Osteoblast (primary cell): ENCODE measurements at regions not wholly inside any gene's neighbourhood (a gene's known extent, or its start where the extent isn't known, plus 50 kb on each side); places are given as distances from the start of the nearest gene placed in this dataset.

Experiments used
- DNase-seq: peaks from one replicate; pipeline ENCODE4 v3.0.0; 2011; ENCODE audit warnings: low spot score, mixed read lengths; ENCODE audit not compliant: insufficient read length; ENCODE audit errors: missing footprints
- H2AFZ ChIP-seq: 2 replicates; pipeline ENCODE4 v1.6.0; 2011; ENCODE audit warnings: mild to moderate bottlenecking, low read length
- H3K27ac ChIP-seq: 2 replicates; pipeline ENCODE4 v1.5.1; 2011; ENCODE audit warnings: mild to moderate bottlenecking, low read depth, low read length, moderate library complexity
- H3K27me3 ChIP-seq: 2 replicates; pipeline ENCODE4 v1.6.0; 2012; ENCODE audit warnings: mild to moderate bottlenecking, control low read depth, inconsistent platforms, low read length, moderate library complexity; ENCODE audit not compliant: insufficient read depth
- H3K36me3 ChIP-seq: 2 replicates; pipeline ENCODE4 v1.5.1; 2011; ENCODE audit warnings: mild to moderate bottlenecking, low read length, control low read depth, moderate library complexity; ENCODE audit not compliant: insufficient read depth
- H3K4me1 ChIP-seq: 2 replicates; pipeline ENCODE4 v1.5.1; 2011; ENCODE audit warnings: mild to moderate bottlenecking, low read length, control low read depth, moderate library complexity; ENCODE audit not compliant: insufficient read depth
- H3K4me2 ChIP-seq: 2 replicates; pipeline ENCODE4 v1.6.0; 2011; ENCODE audit warnings: mild to moderate bottlenecking, low read length; ENCODE audit not compliant: insufficient read depth
- H3K4me3 ChIP-seq: fragments of 200-600 bp; sonication (generic); 3 replicates; pipeline ENCODE4 v1.5.1; 2012; ENCODE audit warnings: mild to moderate bottlenecking, low read length, inconsistent platforms; ENCODE audit not compliant: insufficient read depth
- H3K79me2 ChIP-seq: 2 replicates; pipeline ENCODE4 v1.6.0; 2012; ENCODE audit warnings: mild to moderate bottlenecking, low read length, control low read depth, inconsistent platforms; ENCODE audit not compliant: insufficient read depth
- H3K9me3 ChIP-seq: 2 replicates; pipeline ENCODE4 v1.5.1; 2011; ENCODE audit warnings: low read depth, low read length, control low read depth
- H4K20me1 ChIP-seq: 2 replicates; pipeline ENCODE4 v1.6.0; 2012; ENCODE audit warnings: mild to moderate bottlenecking, low read length, control low read depth; ENCODE audit not compliant: insufficient read depth
- CTCF ChIP-seq: IDR thresholded peaks from 2 replicates; pipeline ENCODE4 v1.5.1; 2011; ENCODE audit warnings: mild to moderate bottlenecking, low read depth, low read length, moderate library complexity; ENCODE audit errors: extremely low read depth

- peaks cover 24% of the 10 kb centered on the region for H3K4me1 ChIP-seq
- peaks cover 13% of the 10 kb centered on the region for H3K27me3 ChIP-seq
- H2AFZ ChIP-seq: no peak overlapping the region
- peaks cover 3% of the 10 kb centered on the region for H3K9me3 ChIP-seq
- H3K4me3 ChIP-seq: no peak overlapping the region
- H3K4me2 ChIP-seq: no peak overlapping the region
- no peak overlapping the region for H3K27ac ChIP-seq
- no peaks in the 10 kb centered on the region for H3K36me3 ChIP-seq
- TF ChIP-seq CTCF: no peak
- DNase-seq: no peak
- H4K20me1 ChIP-seq: no peaks in the 10 kb centered on the region
- no peaks in the 10 kb centered on the region for H3K79me2 ChIP-seq
Observed at GRCh38 chr20:58128635-58129625, 99.5 kb downstream of the ANKRD60 start.

GRCh38 chr20:58127701-58128111 lies 100.7 kb downstream of the ANKRD60 start:
- TF ChIP-seq CTCF: no peak
- H3K4me2 ChIP-seq: no peak overlapping the region
- no peaks in the 10 kb centered on the region for H3K36me3 ChIP-seq
- H3K27me3 ChIP-seq: peaks cover 12% of the 10 kb centered on the region
- no peaks in the 10 kb centered on the region for H4K20me1 ChIP-seq
- DNase-seq: no peak
- no peak overlapping the region for H2AFZ ChIP-seq
- H3K27ac ChIP-seq: no peak overlapping the region
- no peak overlapping the region for H3K4me3 ChIP-seq
- H3K79me2 ChIP-seq: no peaks in the 10 kb centered on the region
- H3K9me3 ChIP-seq: peaks cover 3% of the 10 kb centered on the region
- H3K4me1 ChIP-seq: peaks cover 21% of the 10 kb centered on the region

GRCh38 chr20:58125726-58126125 lies 102.7 kb downstream of the ANKRD60 start:
- H3K9me3 ChIP-seq: peaks cover 3% of the 10 kb centered on the region
- no peaks in the 10 kb centered on the region for H4K20me1 ChIP-seq
- TF ChIP-seq CTCF: no peak
- no peak overlapping the region for H3K4me3 ChIP-seq
- H3K4me2 ChIP-seq: no peak overlapping the region
- H3K27me3 ChIP-seq: peaks cover 11% of the 10 kb centered on the region
- no peak overlapping the region for H3K27ac ChIP-seq
- H2AFZ ChIP-seq: no peak overlapping the region
- peaks cover 5% of the 10 kb centered on the region for H3K4me1 ChIP-seq
- DNase-seq: no peak
- H3K79me2 ChIP-seq: no peaks in the 10 kb centered on the region
- H3K36me3 ChIP-seq: no peaks in the 10 kb centered on the region

- no peaks in the 10 kb centered on the region for H3K4me1 ChIP-seq
- no peaks in the 10 kb centered on the region for H3K79me2 ChIP-seq
- peak overlapping the region; percentile 31 for H2AFZ ChIP-seq
- H3K4me2 ChIP-seq: no peak overlapping the region
- H3K27me3 ChIP-seq: no peaks in the 10 kb centered on the region
- no peak overlapping the region for H3K27ac ChIP-seq
- TF ChIP-seq CTCF: no peak
- no peak for DNase-seq
- no peaks in the 10 kb centered on the region for H3K9me3 ChIP-seq
- no peaks in the 10 kb centered on the region for H4K20me1 ChIP-seq
- H3K36me3 ChIP-seq: no peaks in the 10 kb centered on the region
- H3K4me3 ChIP-seq: no peak overlapping the region
Observed at GRCh38 chr20:58117944-58118343, 110.5 kb downstream of the ANKRD60 start.
